ENCODE measurements at regions not wholly inside any gene's neighbourhood (a gene's known extent, or its start where the extent isn't known, plus 50 kb on each side); places are given as distances from the start of the nearest gene placed in this dataset.
A peak's percentile ranks its signal among the peaks of the same experiment; 100 is the strongest.
"Not testable (repeated sequence)": the region's sequence is repeated elsewhere in the genome, so short reads cannot be mapped to it uniquely, and the experiment has no call there.

- DNase-seq (ENCODE audit: low read depth, low spot score) = no peak
These were observed 96.0 kb upstream of the PCED1B start for GRCh38 chr12:46983393-46983793.

- peak; percentile 11 for DNase-seq (ENCODE audit: low read depth, low spot score)
These were observed 95.2 kb upstream of the PCED1B start for GRCh38 chr12:46983959-46984841.

- DNase-seq (ENCODE audit: low read depth, low spot score) = no peak
These were observed 93.6 kb upstream of the PCED1B start for GRCh38 chr12:46985816-46986215.

- not testable (repeated sequence) for DNase-seq (ENCODE audit: low read depth, low spot score)
These were observed 91.3 kb upstream of the PCED1B start for GRCh38 chr12:46988122-46988521.

- no peak for DNase-seq (ENCODE audit: low read depth, low spot score)
These were observed 89.2 kb upstream of the PCED1B start for GRCh38 chr12:46990211-46990610.

- DNase-seq (ENCODE audit: low read depth, low spot score) = not testable (repeated sequence)
These were observed 87.4 kb upstream of the PCED1B start for GRCh38 chr12:46992051-46992450.

GRCh38 chr12:46998811-46999368, 80.5 kb upstream of the PCED1B start:
- no peak for DNase-seq (ENCODE audit: low read depth, low spot score)

- no peak for DNase-seq (ENCODE audit: low read depth, low spot score)
These were observed 74.8 kb upstream of the PCED1B start for GRCh38 chr12:47004634-47005033.

GRCh38 chr12:47007048-47007447, 72.4 kb upstream of the PCED1B start:
- no peak for DNase-seq (ENCODE audit: low read depth, low spot score)

GRCh38 chr12:47012552-47012951, 66.9 kb upstream of the PCED1B start:
- DNase-seq (ENCODE audit: low read depth, low spot score) = no peak

- DNase-seq (ENCODE audit: low read depth, low spot score) = no peak
These were observed 64.9 kb upstream of the PCED1B start for GRCh38 chr12:47014474-47014873.

GRCh38 chr12:47015381-47015780, 64.0 kb upstream of the PCED1B start:
- no peak for DNase-seq (ENCODE audit: low read depth, low spot score)

GRCh38 chr12:47017041-47017713, 62.2 kb upstream of the PCED1B start:
- no peak for DNase-seq (ENCODE audit: low read depth, low spot score)

- DNase-seq (ENCODE audit: low read depth, low spot score) = no peak
These were observed 61.4 kb upstream of the PCED1B start for GRCh38 chr12:47017901-47018475.

- no peak for DNase-seq (ENCODE audit: low read depth, low spot score)
These were observed 59.1 kb upstream of the PCED1B start for GRCh38 chr12:47020211-47020821.

- DNase-seq (ENCODE audit: low read depth, low spot score) = peak; percentile 37
These were observed 58.1 kb upstream of the PCED1B start for GRCh38 chr12:47021298-47021697.

GRCh38 chr12:47022296-47022695, 57.1 kb upstream of the PCED1B start:
- no peak for DNase-seq (ENCODE audit: low read depth, low spot score)

GRCh38 chr12:47023311-47023710, 56.1 kb upstream of the PCED1B start:
- no peak for DNase-seq (ENCODE audit: low read depth, low spot score)

- no peak for DNase-seq (ENCODE audit: low read depth, low spot score)
These were observed 55.5 kb upstream of the PCED1B start for GRCh38 chr12:47023953-47024352.

- no peak for DNase-seq (ENCODE audit: low read depth, low spot score)
These were observed 55.0 kb upstream of the PCED1B start for GRCh38 chr12:47024463-47024862.

- no peak for DNase-seq (ENCODE audit: low read depth, low spot score)
These were observed 54.1 kb upstream of the PCED1B start for GRCh38 chr12:47025349-47025748.

- no peak for DNase-seq (ENCODE audit: low read depth, low spot score)
These were observed 53.6 kb upstream of the PCED1B start for GRCh38 chr12:47025798-47026197.

All from brain pericyte (primary cell).